Caco-2 (cell line): ENCODE measurements at regions not wholly inside any gene's neighbourhood (a gene's known extent, or its start where the extent isn't known, plus 50 kb on each side); places are given as distances from the start of the nearest gene placed in this dataset.

Experiments
- BruUV-seq: library from RNA; stranded (reverse); fragments of 400-500 nt; replicated peaks from 2 replicates; lab custom pipeline; 2021; lab: Mats Ljungman, UMichigan
- CTCF ChIA-PET: fragments of 300-600 bp; sonication (Branson Sonifier 250); formaldehyde crosslinking; loops from one replicate; lab custom pipeline; 2022; ENCODE audit warnings: antibody characterized with exemption; lab: Charles Lee
- POLR2A ChIA-PET: fragments of 300-600 bp; sonication (Branson Sonifier 250); formaldehyde crosslinking; loops from one replicate; lab custom pipeline; 2022; ENCODE audit warnings: antibody characterized with exemption; lab: Charles Lee
- DNase-seq, 2 experiments: peaks; one replicate each; pipeline versions ENCODE4 v3.0.0 to v3.0.0-alpha.2; 2020 to 2022
- H3K27me3 ChIP-seq: replicated peaks from 2 replicates; pipeline ENCODE4 v1.6.0; 2011; ENCODE audit warnings: low read length; ENCODE audit not compliant: control insufficient read depth, insufficient read depth
- H3K36me3 ChIP-seq: 2 replicates; pipeline ENCODE4 v1.5.1; 2011; ENCODE audit warnings: low read length; ENCODE audit not compliant: control insufficient read depth, insufficient read depth
- H3K4me1 ChIP-seq: fragments of 250-450 bp; sonication (Bioruptor Pico); 2 replicates; pipeline ENCODE4 v1.5.1; 2020; ENCODE audit warnings: mild to moderate bottlenecking
- H3K4me3 ChIP-seq: 2 replicates; pipeline ENCODE4 v1.5.1; 2011; ENCODE audit warnings: low read depth, mild to moderate bottlenecking, control low read depth, low read length
- H3K9me3 ChIP-seq: fragments of 250-450 bp; sonication (Bioruptor Pico); 2 replicates; pipeline ENCODE4 v1.5.1; 2020; ENCODE audit warnings: mild to moderate bottlenecking, moderate library complexity
- H3K27ac Mint-ChIP-seq: one replicate; pipeline ENCODE4 v1.8.0; 2022; ENCODE audit warnings: mixed read lengths; ENCODE audit not compliant: unreplicated experiment
- H3K27me3 Mint-ChIP-seq: one replicate; pipeline ENCODE4 v1.8.0; 2022; ENCODE audit warnings: mixed read lengths; ENCODE audit not compliant: insufficient read depth, unreplicated experiment
- H3K36me3 Mint-ChIP-seq: one replicate; pipeline ENCODE4 v1.8.0; 2022; ENCODE audit warnings: mild to moderate bottlenecking, mixed read lengths; ENCODE audit not compliant: insufficient read depth, unreplicated experiment
- H3K4me1 Mint-ChIP-seq: one replicate; pipeline ENCODE4 v1.8.0; 2022; ENCODE audit warnings: low read depth, mixed read lengths; ENCODE audit not compliant: unreplicated experiment
- H3K4me3 Mint-ChIP-seq: one replicate; pipeline ENCODE4 v1.8.0; 2022; ENCODE audit warnings: mild to moderate bottlenecking, moderate library complexity, mixed read lengths; ENCODE audit not compliant: unreplicated experiment
- H3K9me3 Mint-ChIP-seq: one replicate; pipeline ENCODE4 v1.8.0; 2022; ENCODE audit warnings: mixed read lengths; ENCODE audit not compliant: unreplicated experiment
- CTCF ChIP-seq, 2 experiments: fragments of 200-600 bp in 1 of 2; IDR thresholded peaks; 1 replicate in 1 of 2; 2 replicates in 1 of 2; pipeline versions ENCODE4 v1.5.1 to v1.8.0; 2011 to 2022; ENCODE audit warnings: antibody characterized with exemption in 1 of 2, control low read depth in 1 of 2, inconsistent platforms in 1 of 2, low read depth in 1 of 2, low read length in 1 of 2, mild to moderate bottlenecking in 1 of 2, moderate library complexity in 1 of 2; ENCODE audit not compliant: insufficient read depth in 1 of 2, severe bottlenecking in 1 of 2, unreplicated experiment in 1 of 2
- intact Hi-C: fragments of 100-400 bp; cut with micrococcal nuclease; formaldehyde crosslinking; loops from one replicate; pipeline ENCODE4 v1.10.0; 2022; ENCODE audit not compliant: unreplicated experiment

GRCh38 chr14:66039495-66039894, 446.7 kb upstream of the CCDC196 start:
- Mint-ChIP-seq H3K27me3 (peaks cover 20% of the 10 kb centered on the region), H3K9me3 (peaks cover under 1% of the 10 kb centered on the region), H3K4me3 (no peak overlapping the region), H3K4me1 (no peaks in the 10 kb centered on the region), H3K36me3 (no peaks in the 10 kb centered on the region), H3K27ac (no peak overlapping the region)
- POLR2A ChIA-PET: no interaction called here
- Histone ChIP-seq H3K4me1 (no peaks in the 10 kb centered on the region), H3K9me3 (no peaks in the 10 kb centered on the region), H3K27me3 (no peaks in the 10 kb centered on the region), H3K4me3 (no peak overlapping the region), H3K36me3 (no peaks in the 10 kb centered on the region)
- intact Hi-C loops: no loop called here
- CTCF ChIA-PET: no interaction called here
- no TSS peak for BruUV-seq
- no peak for TF ChIP-seq CTCF (IDR thresholded peaks at IDR 0.05; ENCODE audit: insufficient read depth in 1 of 2, low read depth in 1 of 2, low read length in 1 of 2, severe bottlenecking in 1 of 2, unreplicated experiment in 1 of 2)
- DNase-seq: no peak

GRCh38 chr14:66041582-66041981, 444.6 kb upstream of the CCDC196 start:
- no TSS peak for BruUV-seq
- H3K4me3 ChIP-seq: no peak overlapping the region
- H3K36me3 ChIP-seq: no peaks in the 10 kb centered on the region
- Mint-ChIP-seq H3K27me3 (peaks cover 20% of the 10 kb centered on the region), H3K36me3 (no peaks in the 10 kb centered on the region), H3K9me3 (no peaks in the 10 kb centered on the region), H3K4me1 (no peaks in the 10 kb centered on the region), H3K27ac (no peak overlapping the region), H3K4me3 (no peak overlapping the region)
- TF ChIP-seq CTCF (IDR thresholded peaks at IDR 0.05; ENCODE audit: insufficient read depth in 1 of 2, low read depth in 1 of 2, low read length in 1 of 2, severe bottlenecking in 1 of 2, unreplicated experiment in 1 of 2): no peak
- intact Hi-C loops: no loop called here
- CTCF ChIA-PET: no interaction called here
- H3K9me3 ChIP-seq: no peaks in the 10 kb centered on the region
- no peaks in the 10 kb centered on the region for H3K4me1 ChIP-seq
- H3K27me3 ChIP-seq: no peaks in the 10 kb centered on the region
- POLR2A ChIA-PET: no interaction called here
- no peak for DNase-seq

GRCh38 chr14:66043921-66044320, 442.2 kb upstream of the CCDC196 start:
- intact Hi-C loops: no loop called here
- Mint-ChIP-seq H3K27me3 (peaks cover 16% of the 10 kb centered on the region), H3K4me1 (no peaks in the 10 kb centered on the region), H3K27ac (no peak overlapping the region), H3K9me3 (no peaks in the 10 kb centered on the region), H3K36me3 (no peaks in the 10 kb centered on the region), H3K4me3 (no peak overlapping the region)
- Histone ChIP-seq H3K36me3 (no peaks in the 10 kb centered on the region), H3K27me3 (no peaks in the 10 kb centered on the region), H3K4me1 (no peaks in the 10 kb centered on the region), H3K4me3 (no peak overlapping the region), H3K9me3 (no peaks in the 10 kb centered on the region)
- BruUV-seq: no TSS peak
- ChIA-PET POLR2A (no interaction called here), CTCF (interaction anchor here (0.6 kb wide), 1 partner anchor 1318 kb away, joined by 3 read pairs; no protein-coding TSS in a partner anchor)
- no peak for TF ChIP-seq CTCF (IDR thresholded peaks at IDR 0.05; ENCODE audit: insufficient read depth in 1 of 2, low read depth in 1 of 2, low read length in 1 of 2, severe bottlenecking in 1 of 2, unreplicated experiment in 1 of 2)
- no peak for DNase-seq
